GM19438 (cell line): ENCODE measurements at regions not wholly inside any gene's neighbourhood (a gene's known extent, or its start where the extent isn't known, plus 50 kb on each side); places are given as distances from the start of the nearest gene placed in this dataset.
A peak's percentile ranks its signal among the peaks of the same experiment; 100 is the strongest.

ENCODE experiments used
- ATAC-seq: cut with Tn5 transposase; IDR thresholded peaks from one replicate; pipeline ENCODE4 v1.9.1; 2021; ENCODE audit warnings: low read depth; ENCODE audit not compliant: unreplicated experiment

DNA sequence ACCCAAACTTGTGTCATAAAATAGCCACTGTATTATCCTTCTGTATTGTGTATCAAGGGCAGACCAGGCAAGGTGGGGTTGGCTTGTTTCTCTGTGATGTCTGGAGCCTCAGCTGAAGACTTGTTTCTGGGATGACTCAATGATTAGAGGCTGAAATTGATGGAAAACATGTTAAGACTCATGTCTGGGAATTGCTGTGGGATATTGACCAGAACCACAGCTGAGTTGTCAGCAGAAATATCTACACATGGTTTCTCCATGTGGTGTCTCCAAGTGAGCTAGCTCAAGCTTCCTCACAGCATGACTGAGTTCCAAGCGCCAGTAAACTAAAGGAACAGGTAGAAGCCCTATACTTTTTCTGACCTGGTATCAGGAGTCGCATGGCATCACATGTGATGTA, 128.5 kb upstream of the SYNDIG1 start:
- ATAC-seq, result no peak

DNA sequence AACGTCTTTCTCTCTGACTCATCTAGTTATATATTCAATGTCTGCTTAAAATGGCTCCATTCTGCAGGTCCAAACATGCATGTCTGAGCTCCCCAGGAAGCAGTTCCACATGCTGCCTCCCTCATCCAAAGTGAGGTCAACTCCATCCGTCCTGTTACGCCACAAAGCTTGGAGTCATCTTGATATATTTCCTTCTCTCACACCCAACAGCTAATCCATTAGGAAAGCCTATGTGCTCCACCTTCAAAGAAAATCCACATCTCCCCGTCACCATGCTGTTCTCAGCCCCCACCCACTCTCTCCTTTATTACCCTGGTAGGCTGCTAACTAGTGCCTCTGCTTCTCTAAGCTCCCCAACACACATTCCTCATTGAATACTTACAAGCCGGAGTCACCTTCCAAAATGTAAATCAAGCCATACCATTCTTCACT, 130.2 kb upstream of the SYNDIG1 start:
- no peak for ATAC-seq

- ATAC-seq, result no peak
Measured at GRCh38 chr20:24337551-24337950, 131.9 kb upstream of the SYNDIG1 start.

DNA sequence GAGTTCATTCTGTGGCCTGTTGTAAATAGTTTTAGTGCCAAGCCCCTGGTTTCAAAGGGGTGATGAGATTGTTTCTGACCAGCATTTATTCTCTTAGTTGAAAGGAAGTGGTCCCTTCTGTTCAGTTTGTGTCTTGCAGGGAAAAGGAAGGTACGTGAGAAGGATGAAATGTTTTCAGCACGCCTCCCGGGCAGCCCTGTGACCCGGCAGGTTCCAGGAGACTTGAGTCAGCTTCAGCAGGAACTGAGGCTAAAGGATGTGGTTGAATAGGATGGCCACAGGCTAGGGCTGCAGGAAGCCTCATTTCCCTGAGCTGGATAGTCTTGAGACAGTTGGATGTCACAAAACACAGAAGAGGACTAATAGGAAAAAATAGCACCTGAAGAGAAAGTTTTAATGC, 132.4 kb upstream of the SYNDIG1 start:
- ATAC-seq, result no peak

DNA sequence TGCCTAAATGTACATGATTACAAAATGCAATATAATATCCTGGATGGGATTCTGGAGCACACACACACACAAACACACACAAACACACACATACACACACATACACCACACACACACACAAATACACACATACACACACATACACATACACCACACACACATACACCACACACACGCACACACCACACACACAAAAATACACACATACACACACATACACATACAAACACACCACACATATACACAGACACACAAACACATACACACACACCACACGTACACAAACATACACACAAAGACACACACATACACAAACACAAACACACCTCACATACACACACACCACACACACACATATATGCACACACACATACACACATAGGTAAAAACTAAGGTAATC, 134.6 kb upstream of the SYNDIG1 start:
- no peak for ATAC-seq

DNA sequence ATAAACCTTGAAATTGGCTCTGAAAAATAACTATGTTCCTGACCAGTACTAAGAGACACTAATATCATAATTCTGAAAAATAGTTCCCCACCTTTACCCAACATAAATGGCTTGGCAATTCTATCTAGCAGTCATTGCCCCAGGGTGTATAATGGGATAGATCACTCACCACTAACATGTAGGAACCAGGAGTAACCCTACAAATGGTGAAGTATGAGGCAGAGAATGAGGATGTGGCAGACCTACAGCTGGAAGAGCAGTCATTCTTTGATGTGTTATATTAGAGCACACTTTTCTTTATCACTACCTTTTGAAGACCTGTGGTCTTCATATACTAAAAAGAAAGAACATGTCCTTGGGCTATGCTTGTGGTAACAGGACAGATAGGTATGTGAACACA, 136.5 kb upstream of the SYNDIG1 start:
- no peak for ATAC-seq

DNA sequence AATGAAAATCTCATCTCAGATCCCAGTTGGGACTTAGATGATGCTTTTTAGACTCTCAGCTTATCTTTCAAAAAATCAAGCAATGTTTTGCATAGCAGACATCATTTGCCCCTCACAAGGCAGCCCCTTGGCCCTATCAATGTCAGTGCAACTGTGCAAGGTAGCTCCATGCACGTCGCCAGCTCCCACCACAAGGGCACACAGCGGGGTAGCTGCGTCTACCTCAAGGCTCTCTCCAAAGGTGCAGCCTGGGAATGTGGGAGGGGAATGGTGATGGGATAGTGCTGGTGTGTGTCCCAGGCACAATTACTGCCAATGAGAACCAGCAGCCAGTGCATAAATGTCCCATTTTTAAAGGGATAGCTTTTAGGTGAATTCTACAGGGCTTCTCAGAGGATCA, 137.5 kb upstream of the SYNDIG1 start:
- ATAC-seq, result no peak

DNA sequence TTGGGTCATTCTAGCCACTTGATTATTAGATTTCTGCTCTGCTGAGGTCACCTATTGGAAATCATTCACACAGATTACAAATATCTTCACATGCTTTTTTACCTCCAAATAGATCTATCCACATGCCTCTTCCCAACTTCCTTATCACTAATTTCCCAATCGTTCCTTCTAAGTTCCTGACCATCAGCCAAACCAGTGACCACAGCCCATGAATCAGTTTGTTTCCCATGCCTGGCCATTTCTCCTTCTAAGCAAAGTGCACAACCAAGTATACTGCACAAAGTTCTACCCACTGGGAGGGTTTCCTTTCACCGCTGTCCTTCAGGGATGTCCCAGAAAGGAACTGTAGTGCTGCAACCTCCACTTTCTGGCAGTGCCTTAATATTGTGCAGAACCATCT, 140.5 kb upstream of the SYNDIG1 start:
- no peak for ATAC-seq

- ATAC-seq, result no peak
Measured at GRCh38 chr20:24321973-24322372, 147.5 kb upstream of the SYNDIG1 start.

- ATAC-seq, result no peak
Measured at GRCh38 chr20:24318569-24319352, 150.7 kb upstream of the SYNDIG1 start.

GRCh38 chr20:24317224-24317623, 152.2 kb upstream of the SYNDIG1 start:
- ATAC-seq, result no peak

- no peak for ATAC-seq
Measured at GRCh38 chr20:24316731-24317130, 152.7 kb upstream of the SYNDIG1 start.

GRCh38 chr20:24314053-24314452, 155.4 kb upstream of the SYNDIG1 start:
- no peak for ATAC-seq

DNA sequence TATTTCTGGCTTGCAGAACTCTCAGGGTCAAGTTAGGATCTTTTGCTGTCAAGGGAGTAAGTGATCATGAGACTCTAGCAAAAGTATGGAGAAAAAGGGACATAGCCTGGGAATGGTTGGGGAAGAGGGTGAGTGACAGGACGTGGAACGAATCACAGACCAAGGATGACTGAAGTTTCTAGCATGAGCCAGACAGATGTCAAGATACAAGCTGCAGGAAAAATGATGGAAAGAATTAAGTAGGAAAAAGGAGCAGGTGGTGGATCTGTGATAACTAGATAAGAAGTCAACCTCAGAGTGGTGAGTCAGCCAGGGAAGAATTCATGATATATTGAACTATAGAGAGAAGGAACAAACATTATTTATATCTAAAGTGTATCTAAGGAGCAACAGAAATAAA, 159.8 kb upstream of the SYNDIG1 start:
- ATAC-seq, result no peak

DNA sequence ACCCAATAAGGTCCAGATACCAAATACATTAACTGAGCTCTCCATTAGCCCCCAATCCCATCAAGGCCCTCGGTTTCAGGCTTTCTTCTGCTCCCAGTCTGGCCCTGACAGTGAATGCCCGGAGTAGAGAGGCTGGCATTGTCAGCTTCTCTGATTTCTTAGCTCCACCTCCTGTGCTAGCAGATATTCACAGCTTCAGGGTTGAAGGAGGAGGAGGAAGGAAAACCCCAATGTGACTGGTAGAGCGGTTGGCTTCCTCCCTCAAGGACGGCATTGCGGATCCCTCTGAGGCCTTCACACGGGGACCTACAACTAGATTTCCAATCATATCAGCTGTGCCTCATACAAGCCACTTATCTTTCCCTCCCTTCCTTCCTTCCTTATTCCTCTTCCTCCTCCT, 164.1 kb upstream of the SYNDIG1 start:
- ATAC-seq, result no peak

DNA sequence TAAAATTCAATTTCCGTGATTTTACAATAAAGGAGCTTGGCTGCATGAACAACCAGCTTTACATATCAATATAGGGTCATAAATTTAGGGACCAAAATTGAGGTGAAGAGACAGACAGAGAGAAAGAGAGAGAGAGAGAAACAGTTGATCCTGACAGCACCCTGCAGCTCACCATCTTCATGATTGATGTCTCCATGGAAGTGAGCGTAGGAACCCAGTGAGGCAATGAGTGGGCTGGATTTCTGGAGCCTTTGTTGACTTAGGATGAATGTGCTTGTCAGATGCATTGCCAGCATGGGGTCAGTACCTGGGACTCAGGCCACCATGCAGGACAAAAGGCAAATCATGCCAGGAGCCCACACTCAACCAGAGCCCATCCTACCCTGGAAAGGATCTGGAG, 165.1 kb upstream of the SYNDIG1 start:
- ATAC-seq, result no peak

GRCh38 chr20:24303393-24304170, 165.8 kb upstream of the SYNDIG1 start:
- ATAC-seq, result no peak

DNA sequence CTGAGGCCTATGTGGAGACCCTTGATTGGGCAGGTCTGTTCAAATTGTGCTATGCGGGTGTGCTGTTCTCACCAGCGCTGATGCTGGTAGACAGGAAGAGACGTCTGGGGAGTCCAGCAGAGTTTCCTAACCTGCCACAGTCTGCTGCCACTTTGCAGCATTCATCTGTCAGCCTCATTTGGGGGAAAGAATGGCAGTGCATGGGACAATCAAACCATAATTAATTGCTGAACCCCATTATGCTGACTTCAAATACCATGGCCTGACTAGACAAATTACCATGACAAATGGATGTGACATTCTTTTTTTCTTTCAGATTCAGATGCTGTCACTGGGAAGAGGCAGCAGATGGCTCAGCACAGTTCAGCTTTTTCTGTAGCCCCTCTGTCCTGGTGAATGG, 171.4 kb upstream of the SYNDIG1 start:
- ATAC-seq, result no peak

- no peak for ATAC-seq
Measured at GRCh38 chr20:24296477-24297261, 172.8 kb upstream of the SYNDIG1 start.

DNA sequence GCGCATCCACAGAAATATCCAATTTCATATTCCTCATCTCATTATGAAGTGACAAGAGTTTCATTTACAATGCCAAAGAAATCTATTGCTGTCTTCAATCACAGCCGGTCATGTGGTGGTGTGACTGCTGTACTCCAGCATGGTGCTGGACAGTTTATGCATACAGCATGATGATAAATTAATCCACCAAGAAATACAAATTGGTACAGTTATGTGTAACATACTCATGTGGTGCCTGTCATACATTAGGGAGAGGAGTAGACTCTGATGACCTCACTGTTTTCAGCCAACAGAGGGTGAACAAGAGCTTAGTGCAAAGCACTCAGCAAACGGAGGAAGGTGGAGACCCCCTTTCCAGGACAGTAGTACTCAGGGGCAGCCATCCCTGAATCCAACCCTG, 178.4 kb upstream of the SYNDIG1 start:
- no peak for ATAC-seq

- ATAC-seq, result peak; percentile 72
Measured at GRCh38 chr20:24289737-24290481, 179.5 kb upstream of the SYNDIG1 start.
